NCI-H2107 (cell line): ENCODE measurements at regions not wholly inside any gene's neighbourhood (a gene's known extent, or its start where the extent isn't known, plus 50 kb on each side); places are given as distances from the start of the nearest gene placed in this dataset.

Source experiments
- DNase-seq: peaks from one replicate; lab custom pipeline; 2025; lab: John Stamatoyannopoulos, UW

DNA sequence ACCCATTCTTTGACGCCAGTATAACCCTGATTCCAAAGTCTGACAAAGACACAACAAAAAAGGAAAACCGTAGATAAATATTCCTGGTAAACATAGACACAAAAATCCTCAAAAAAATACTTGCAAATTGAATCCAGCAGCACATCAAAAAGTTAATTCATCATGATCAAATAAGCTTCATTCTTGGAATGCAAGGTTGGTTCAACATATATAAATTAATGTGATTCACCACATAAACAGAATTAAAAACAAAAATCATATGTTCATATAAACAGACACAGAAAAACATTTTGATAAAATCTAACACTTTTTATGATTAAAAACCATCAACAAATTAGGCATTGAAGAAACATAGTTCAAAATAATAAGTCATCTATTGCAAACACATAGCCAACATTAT is 324.2 kb upstream of the TRPC7 start:
- DNase-seq, result no peak

GRCh38 chr5:136686192-136686872 is 321.0 kb upstream of the TRPC7 start:
- no peak for DNase-seq

DNA sequence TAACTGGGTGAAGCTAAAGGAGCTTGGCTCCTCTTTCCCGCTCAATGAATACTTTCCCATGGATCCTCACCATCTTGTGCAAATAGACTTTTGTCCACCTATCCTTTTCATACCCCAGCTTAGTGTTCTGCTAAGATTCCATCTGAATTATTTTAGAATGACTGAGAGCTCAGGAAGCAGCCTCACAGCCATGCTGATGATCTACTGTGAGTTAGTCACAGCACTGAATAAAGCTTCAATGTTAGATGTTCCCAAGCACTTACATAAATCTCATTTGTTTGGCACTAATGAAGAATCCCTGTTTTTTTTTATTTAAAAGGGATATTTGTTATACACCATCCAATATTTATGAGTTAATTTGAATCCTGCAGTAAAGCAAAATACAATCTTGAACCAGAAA is 317.6 kb upstream of the TRPC7 start:
- DNase-seq, result no peak

- no peak for DNase-seq
Observed at GRCh38 chr5:136679233-136679632, 313.9 kb upstream of the TRPC7 start.

GRCh38 chr5:136677217-136677616 is 311.9 kb upstream of the TRPC7 start:
- no peak for DNase-seq

- no peak for DNase-seq
Observed at GRCh38 chr5:136676685-136677084, 311.3 kb upstream of the TRPC7 start.

GRCh38 chr5:136675769-136676168 is 310.4 kb upstream of the TRPC7 start:
- no peak for DNase-seq

GRCh38 chr5:136674178-136674577 is 308.8 kb upstream of the TRPC7 start:
- DNase-seq, result no peak

DNA sequence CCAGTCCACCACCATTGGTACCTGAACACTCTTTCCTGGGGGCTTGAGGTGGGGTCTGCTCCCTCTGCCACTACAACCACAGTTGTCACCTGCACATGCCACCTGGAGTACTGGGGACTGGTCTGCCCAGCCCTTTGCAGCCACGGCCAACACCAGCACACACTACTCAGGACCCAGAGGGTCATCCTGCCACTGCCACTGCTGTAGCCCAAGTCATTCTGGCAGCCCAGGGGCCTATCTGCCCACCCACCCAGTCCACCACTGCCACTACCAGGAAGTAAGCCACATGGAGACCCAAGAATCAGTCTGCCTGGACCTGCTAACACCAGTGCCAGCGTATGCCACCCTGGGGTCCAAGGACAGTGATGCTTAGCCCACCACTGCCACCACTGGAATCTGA is 302.4 kb upstream of the TRPC7 start:
- no peak for DNase-seq

DNA sequence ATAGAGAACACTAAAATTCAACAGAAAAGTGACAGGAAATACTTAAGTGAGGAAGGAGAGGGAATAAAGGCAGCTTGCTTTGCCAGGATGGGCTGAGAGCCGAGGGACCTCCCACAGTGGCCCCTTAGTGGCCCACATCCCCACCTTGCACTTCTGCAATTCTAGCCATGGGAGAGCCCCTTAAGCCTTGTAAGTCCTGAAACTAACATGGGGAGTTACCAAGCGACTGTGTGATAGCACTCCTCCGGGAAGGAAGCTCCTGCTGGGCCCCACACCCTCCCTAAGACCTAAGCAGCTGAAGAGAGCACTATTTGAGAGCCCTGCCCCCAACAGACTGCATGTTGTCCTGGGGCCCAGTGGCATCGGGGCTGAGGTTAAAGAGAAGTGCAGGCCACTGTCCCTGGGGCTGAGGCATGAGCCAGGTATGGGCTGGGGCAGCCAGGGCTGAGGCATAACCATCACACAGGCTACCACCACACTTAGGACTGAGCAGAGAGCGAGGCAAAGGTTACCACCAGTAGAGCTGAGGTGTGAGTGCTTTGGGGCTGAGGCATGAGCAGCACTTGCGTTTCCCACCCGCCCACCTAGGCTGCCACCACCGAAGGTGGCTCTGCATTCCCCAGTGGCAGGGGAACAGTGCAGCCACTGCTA is 301.8 kb upstream of the TRPC7 start:
- no peak for DNase-seq

DNA sequence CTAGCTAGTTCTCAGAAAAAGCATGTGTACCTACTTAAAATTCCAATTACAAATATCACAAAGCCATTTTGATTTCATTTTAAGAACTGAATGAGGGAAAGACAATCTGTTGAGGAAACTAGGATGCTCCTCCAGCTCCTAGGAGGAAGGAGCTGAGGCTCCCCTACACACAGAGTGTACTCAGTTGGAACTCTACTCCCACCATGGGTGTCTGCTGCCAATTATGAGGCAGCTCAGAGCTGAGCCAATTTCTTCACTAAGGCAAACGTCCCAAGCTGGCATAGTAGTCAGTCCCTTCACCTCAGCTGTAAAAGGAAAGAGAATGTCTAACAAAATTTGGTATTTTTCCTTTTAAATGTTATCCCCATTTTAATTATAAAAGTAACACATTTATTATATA is 300.0 kb upstream of the TRPC7 start:
- no peak for DNase-seq

GRCh38 chr5:136661026-136661425 is 295.7 kb upstream of the TRPC7 start:
- no peak for DNase-seq

DNA sequence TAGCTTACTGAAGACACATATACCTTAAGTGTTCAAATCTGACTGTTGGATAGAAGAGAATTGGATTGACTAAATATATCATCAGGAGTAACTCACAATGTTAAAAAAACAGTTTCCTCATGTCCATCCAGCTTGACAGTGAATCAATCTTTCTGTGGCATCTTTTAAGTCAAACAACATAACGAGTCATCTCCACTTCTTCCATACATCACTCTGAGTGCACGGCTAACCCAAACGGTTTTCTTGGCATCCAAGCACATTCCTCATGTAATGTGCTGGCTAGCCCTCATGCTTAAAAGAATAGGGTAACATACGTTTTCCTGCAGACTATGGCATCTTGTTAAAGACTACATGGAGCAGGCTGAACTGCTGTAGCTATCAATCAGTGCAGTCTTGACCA is 291.5 kb upstream of the TRPC7 start:
- DNase-seq, result no peak

- no peak for DNase-seq
Observed at GRCh38 chr5:136655468-136655867, 290.1 kb upstream of the TRPC7 start.

DNA sequence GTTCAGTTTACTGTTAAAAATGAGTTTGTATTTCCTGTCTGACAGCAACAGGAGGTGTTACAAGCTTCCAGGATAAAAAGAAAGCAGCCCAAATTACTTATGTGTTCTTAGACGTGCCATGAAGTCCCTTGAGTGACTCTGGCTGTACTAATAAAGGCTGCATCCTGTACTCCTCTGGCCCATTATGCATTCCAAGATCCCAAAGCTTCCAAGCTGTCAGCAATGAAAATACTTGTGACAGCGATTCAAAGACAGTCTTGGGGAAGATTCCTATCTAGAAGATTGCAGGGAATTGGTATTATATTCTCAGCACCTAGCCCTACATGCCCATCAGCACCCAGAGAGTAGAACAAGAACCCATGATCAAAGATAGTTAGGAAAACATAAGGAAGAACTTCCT is 281.6 kb upstream of the TRPC7 start:
- DNase-seq, result no peak

DNA sequence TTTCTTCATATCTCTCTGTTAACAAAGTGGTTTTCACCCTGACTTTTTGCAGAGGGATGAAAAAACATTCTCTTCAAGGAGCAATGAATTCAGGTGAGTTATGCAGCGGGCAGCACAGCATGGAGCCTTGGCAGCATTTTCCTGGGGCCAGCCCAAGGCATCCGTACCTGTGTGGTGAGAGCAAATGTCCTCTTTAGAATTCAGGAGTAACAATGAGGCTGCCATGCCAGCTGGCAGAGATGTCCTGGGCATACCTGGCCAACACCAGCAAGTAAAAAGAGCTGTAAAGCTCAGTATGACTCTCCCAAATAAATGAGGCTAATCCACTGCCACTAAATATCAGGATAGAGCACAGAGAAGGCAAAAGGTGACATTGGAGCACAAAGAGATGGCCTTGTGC is 277.6 kb upstream of the TRPC7 start:
- DNase-seq, result no peak

GRCh38 chr5:136639616-136640015 is 274.3 kb upstream of the TRPC7 start:
- no peak for DNase-seq

DNA sequence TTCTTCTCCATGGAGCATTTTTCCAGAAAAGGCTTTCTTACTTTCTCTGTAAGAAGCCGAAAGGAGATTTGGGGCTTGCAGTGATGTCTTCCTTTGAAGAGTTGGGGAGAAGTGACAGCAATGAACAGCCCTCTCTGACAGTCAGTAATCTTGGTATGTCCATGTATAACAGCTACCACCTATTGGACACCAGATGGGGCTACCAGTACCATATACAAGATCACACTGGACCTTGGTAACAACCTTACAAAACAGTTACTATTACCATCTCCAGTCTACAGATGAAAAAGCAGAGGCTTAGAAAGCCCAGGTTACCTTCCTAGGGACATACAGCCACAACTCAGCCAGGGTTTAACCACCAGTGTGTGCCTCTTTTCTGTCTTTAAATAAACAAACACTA is 272.7 kb upstream of the TRPC7 start:
- DNase-seq, result no peak

GRCh38 chr5:136636001-136636400 is 270.7 kb upstream of the TRPC7 start:
- DNase-seq, result no peak

- DNase-seq, result no peak
Observed at GRCh38 chr5:136631186-136631585, 265.8 kb upstream of the TRPC7 start.

DNA sequence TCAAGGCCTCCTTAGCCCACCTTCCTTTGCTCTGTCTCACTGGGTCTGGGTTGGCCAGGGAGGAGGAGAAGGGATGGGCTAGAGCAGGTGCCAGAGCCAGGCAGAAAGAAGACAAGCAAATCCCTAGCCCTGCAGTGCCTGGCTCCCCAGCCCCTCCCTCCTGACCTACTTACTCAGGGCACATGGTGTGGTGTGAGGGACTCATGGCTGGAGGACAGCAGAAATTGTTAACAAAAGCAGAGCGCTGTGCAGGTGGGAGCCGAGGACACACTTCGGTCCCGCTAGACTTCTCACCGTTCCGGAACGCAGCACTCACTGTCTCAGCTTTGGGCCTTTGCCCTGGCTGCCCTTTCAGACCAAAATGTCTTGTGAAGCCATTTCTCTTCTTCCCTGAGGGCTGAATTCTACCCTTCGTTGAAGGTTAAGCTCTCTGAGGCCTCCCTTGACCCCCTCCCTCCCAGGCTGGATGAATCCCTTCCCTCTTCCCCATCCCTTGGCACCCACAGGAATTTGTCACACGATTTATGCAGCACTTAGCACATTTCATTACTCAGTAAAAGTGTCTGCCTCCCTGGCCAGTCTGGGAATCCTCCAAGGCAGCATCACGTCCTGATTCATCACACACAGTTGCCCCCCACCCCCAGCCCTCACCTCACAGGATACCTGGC is 263.9 kb upstream of the TRPC7 start:
- no peak for DNase-seq

DNA sequence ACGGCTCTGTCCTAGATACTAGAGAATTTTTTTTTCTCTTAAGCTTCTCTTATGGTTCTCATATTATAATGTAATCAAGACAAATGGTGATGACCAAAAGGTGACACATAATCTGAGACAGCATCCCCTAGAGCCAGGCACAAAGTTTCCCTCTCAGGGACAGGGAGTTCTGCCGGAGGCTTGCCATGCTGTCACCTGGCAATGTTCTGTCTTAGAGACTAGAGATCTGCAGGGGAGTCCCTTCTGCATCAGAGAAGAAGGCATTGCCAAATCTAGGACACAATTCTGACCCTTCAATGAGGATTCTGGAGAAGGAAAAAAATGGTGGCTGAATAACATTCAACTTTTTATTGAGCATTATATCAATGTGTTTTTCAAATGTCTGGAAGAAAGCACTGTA is 261.2 kb upstream of the TRPC7 start:
- DNase-seq, result no peak

DNA sequence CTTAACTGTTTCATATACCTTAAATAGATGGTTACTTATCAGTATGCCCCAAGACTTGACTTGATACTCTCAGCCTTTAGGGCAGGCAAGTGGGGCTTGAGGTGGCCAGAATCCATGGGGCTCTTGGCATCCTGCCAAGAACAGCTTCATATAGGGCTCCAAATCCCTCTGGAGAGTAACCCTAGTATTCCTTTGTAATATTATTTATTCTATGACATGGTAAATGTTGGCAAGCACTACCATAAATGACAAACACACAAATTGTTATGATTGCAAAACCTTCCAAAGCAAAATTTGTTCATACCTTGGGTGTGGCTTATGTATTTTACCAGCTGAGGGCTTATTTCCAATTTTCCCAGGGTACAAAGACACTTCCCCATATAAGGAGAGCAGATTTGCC is 257.4 kb upstream of the TRPC7 start:
- DNase-seq, result no peak

- no peak for DNase-seq
Observed at GRCh38 chr5:136621743-136622142, 256.4 kb upstream of the TRPC7 start.
